BJ (cell line): ENCODE measurements at regions not wholly inside any gene's neighbourhood (a gene's known extent, or its start where the extent isn't known, plus 50 kb on each side); places are given as distances from the start of the nearest gene placed in this dataset.

Experiments
- CTCF ChIA-PET: fragments of 350-600 bp; formaldehyde crosslinking; extraction: SDS; loops from one replicate; lab custom pipeline; 2021; ENCODE audit warnings: antibody characterized with exemption, inconsistent platforms; lab: Yijun Ruan, JAX
- POLR2A ChIA-PET: fragments of 300-600 bp; sonication (Branson Sonifier 250); formaldehyde crosslinking; extraction: SDS; loops from one replicate; lab custom pipeline; 2021; ENCODE audit warnings: antibody characterized with exemption; lab: Charles Lee
- DNase-seq: peaks from one replicate; pipeline ENCODE4 v3.0.0-alpha.2; 2011; ENCODE audit warnings: low read depth
- H3K27me3 ChIP-seq: 2 replicates; pipeline ENCODE4 v1.6.0; 2011; ENCODE audit warnings: low read length; ENCODE audit not compliant: control insufficient read depth, insufficient read depth
- H3K36me3 ChIP-seq: 2 replicates; pipeline ENCODE4 v1.5.1; 2011; ENCODE audit warnings: low read length; ENCODE audit not compliant: control insufficient read depth, insufficient read depth
- H3K4me3 ChIP-seq: 2 replicates; pipeline ENCODE4 v1.5.1; 2011; ENCODE audit warnings: low read depth, mild to moderate bottlenecking, control low read depth, low read length
- CTCF ChIP-seq: IDR thresholded peaks from 2 replicates; pipeline ENCODE4 v1.5.1; 2011; ENCODE audit warnings: low read depth, mild to moderate bottlenecking, control low read depth, inconsistent platforms, low read length, moderate library complexity; ENCODE audit not compliant: insufficient read depth

GRCh38 chr22:44603767-44604166, 98.2 kb upstream of the PRR5 start:
- ChIA-PET CTCF (no interaction called here), POLR2A (no interaction called here)
- DNase-seq: no peak
- Histone ChIP-seq H3K36me3 (no peaks in the 10 kb centered on the region), H3K4me3 (no peak overlapping the region), H3K27me3 (peaks cover 8% of the 10 kb centered on the region)
- no peak for TF ChIP-seq CTCF

- DNase-seq: no peak
- Histone ChIP-seq H3K36me3 (no peaks in the 10 kb centered on the region), H3K4me3 (no peak overlapping the region), H3K27me3 (peaks cover 19% of the 10 kb centered on the region)
- TF ChIP-seq CTCF: no peak
- POLR2A ChIA-PET: no interaction called here
- CTCF ChIA-PET: no interaction called here
Measured at GRCh38 chr22:44601725-44602124, 100.3 kb upstream of the PRR5 start.

DNA sequence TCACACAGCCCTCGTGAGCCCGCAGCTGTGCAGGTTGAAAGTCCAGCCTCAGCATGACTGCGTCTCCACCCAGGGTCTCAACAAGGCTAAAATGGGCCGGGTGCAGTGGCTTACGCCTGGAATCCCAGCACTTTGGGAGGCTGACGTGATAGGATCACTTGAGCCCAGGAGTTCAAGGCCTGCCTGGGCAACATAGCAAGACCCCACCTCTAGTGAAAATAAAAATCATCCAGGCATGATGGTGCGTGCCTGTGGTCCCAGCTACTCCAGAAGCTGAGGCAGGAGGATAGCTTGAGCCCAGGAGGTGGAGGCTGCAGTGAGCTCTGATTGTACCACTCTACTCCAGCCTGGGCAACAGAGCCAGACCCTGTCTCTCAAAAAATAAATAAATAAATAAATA, 100.8 kb upstream of the PRR5 start:
- Histone ChIP-seq H3K27me3 (peaks cover 23% of the 10 kb centered on the region), H3K36me3 (no peaks in the 10 kb centered on the region), H3K4me3 (no peak overlapping the region)
- no peak for DNase-seq
- no peak for TF ChIP-seq CTCF
- CTCF ChIA-PET: interaction anchor here (0.6 kb wide), 1 partner anchor 291 kb away, joined by 3 read pairs; no protein-coding TSS in a partner anchor
- POLR2A ChIA-PET: no interaction called here

DNA sequence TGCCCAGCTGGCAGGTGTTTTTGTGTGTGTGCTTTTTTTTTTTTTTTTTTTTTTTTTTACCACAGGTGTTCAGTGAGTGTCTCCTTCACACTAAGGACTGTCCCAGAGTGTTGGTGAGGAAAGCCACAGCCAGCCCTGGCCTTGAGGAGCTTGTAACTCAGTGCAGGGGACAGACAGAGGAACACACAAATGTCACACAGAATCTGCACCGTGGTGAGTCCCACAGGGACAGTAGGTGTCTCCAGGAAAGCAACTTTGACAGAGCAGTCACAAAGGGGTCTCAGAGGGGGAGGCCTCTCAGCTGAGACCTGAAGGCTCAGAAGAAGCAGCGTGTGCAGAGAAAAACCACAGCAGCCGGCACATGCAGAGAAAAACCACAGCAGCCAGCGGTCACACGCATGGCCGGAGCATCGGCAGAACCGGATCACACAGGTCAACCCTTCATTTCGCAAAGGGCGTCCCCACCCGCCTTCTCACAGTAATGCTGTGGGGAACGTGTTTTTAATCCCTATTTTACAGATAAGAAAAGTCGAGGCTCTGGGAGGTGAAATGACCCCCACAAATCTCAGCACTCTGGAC, 101.7 kb upstream of the PRR5 start:
- Histone ChIP-seq H3K27me3 (peaks cover 26% of the 10 kb centered on the region), H3K36me3 (no peaks in the 10 kb centered on the region), H3K4me3 (no peak overlapping the region)
- no peak for DNase-seq
- POLR2A ChIA-PET: no interaction called here
- TF ChIP-seq CTCF: no peak
- CTCF ChIA-PET: no interaction called here

DNA sequence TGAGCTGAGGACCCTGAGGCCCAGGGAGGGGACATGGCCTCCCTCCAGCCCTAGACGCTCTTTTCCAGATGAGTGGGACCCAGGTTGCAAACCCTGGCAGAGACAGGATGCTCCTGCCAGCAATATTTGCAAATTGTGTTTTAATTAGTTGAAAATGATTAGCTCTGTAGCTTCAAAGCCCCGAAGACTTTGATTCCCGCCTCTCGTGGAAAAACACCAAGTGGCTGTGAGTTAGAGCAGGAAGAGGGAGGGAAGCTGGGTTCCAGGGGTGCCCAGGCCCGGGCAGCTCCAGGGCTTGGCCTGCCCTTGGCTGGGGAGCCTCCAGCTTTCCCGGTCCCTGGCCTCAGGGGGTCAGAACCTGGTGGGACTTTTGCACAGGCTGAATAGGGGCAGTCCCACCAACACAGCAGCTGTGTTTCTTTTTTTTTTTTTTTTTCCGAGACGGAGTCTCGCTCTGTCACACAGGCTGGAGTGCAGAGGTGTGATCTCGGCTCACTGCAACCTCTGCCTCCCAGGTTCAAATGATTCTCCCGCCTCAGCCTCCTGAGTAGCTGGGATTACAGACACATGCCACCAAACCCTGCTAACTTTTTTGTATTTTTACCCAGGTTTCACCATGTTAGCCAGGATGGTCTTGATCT, 101.6 kb upstream of the RTL6 start:
- ChIA-PET CTCF (no interaction called here), POLR2A (no interaction called here)
- TF ChIP-seq CTCF: no peak
- Histone ChIP-seq H3K36me3 (no peaks in the 10 kb centered on the region), H3K27me3 (peaks cover 26% of the 10 kb centered on the region), H3K4me3 (no peak overlapping the region)
- no peak for DNase-seq
